Transverse colon (tissue), 4 donors: ENCODE measurements at regions not wholly inside any gene's neighbourhood (a gene's known extent, or its start where the extent isn't known, plus 50 kb on each side); places are given as distances from the start of the nearest gene placed in this dataset.

Experiments
- DNase-seq: peaks from one replicate; pipeline ENCODE4 v3.0.0-alpha.2; 2019
- H3K27ac ChIP-seq, 4 donors: fragments of 200-600 bp; sonication (generic); 2 replicates each; pipeline ENCODE4 v1.5.1; 2016 to 2018; ENCODE audit warnings: inconsistent platforms in 4 of 4
- H3K27me3 ChIP-seq: fragments of 200-600 bp; sonication (generic); 2 replicates; pipeline ENCODE4 v1.5.1; 2017; ENCODE audit warnings: inconsistent platforms
- H3K36me3 ChIP-seq, 4 donors: fragments of 200-600 bp; sonication (generic); 2 replicates each; pipeline ENCODE4 v1.5.1; 2017 to 2019; ENCODE audit warnings: inconsistent platforms in 4 of 4
- H3K4me1 ChIP-seq, 4 donors: fragments of 200-600 bp; sonication (generic); 2 replicates each; pipeline ENCODE4 v1.5.1; 2017 to 2020; ENCODE audit warnings: inconsistent platforms in 4 of 4
- H3K4me3 ChIP-seq, 4 donors: fragments of 200-600 bp; sonication (generic); 1 replicate in 1 of 4; 2 replicates in 3 of 4; pipeline versions ENCODE4 v1.5.1 to v1.6.1; 2017 to 2019; ENCODE audit warnings: inconsistent platforms in 4 of 4
- H3K9me3 ChIP-seq, 2 donors: fragments of 200-600 bp; sonication (generic); 2 replicates each; pipeline ENCODE4 v1.5.1; 2017 to 2019; ENCODE audit warnings: inconsistent platforms in 2 of 2
- EP300 ChIP-seq: sonication (generic); formaldehyde crosslinking; IDR thresholded peaks from one replicate; pipeline ENCODE4 v1.6.1; 2017; ENCODE audit warnings: antibody characterized with exemption, low read depth
- POLR2A ChIP-seq: fragments of 450-650 bp; IDR thresholded peaks from one replicate; pipeline ENCODE4 v1.6.1; 2016; ENCODE audit warnings: antibody characterized with exemption, mild to moderate bottlenecking, moderate library complexity
- POLR2AphosphoS5 ChIP-seq, 3 donors: sonication (generic); formaldehyde crosslinking; IDR thresholded peaks; one replicate each; pipeline ENCODE4 v1.6.1; 2016; ENCODE audit warnings: antibody characterized with exemption in 3 of 3
- WGBS, 2 donors: methylation state at CpG; one replicate each; pipeline ENCODE4 v1.1.5; 2018; ENCODE audit warnings: low coverage in 1 of 2; 5-methylcytosine and 5-hydroxymethylcytosine counted together
- in situ Hi-C, 4 donors: fragments of 200-750 bp; cut with MboI; loops; one replicate each; pipeline versions ENCODE4 v1.15.0 to v1.15.1; 2017; ENCODE audit warnings: low sequenced_read_pairs in 3 of 4, low pct_ligation_motif_present in 1 of 4, low pct_unique_long_range_greater_than_20kb in 1 of 4
- intact Hi-C: fragments of 100-400 bp; cut with DNase I; formaldehyde crosslinking; loops from one replicate; pipeline ENCODE4 v1.15.1; 2023; ENCODE audit warnings: low total_unique reads
- TF ChIP-seq, protein P1 (sequence below), 5 experiments: fragments of 200-600 bp in 3 of 5; fragments of 450-650 bp in 2 of 5; sonication (generic) in 3 of 5; IDR thresholded peaks; 1 replicate in 2 of 5; 2 replicates in 3 of 5; pipeline ENCODE4 v1.5.1; 2016 to 2017; ENCODE audit warnings: antibody characterized with exemption in 5 of 5, inconsistent platforms in 3 of 5, mild to moderate bottlenecking in 2 of 5, moderate library complexity in 1 of 5

DNA sequence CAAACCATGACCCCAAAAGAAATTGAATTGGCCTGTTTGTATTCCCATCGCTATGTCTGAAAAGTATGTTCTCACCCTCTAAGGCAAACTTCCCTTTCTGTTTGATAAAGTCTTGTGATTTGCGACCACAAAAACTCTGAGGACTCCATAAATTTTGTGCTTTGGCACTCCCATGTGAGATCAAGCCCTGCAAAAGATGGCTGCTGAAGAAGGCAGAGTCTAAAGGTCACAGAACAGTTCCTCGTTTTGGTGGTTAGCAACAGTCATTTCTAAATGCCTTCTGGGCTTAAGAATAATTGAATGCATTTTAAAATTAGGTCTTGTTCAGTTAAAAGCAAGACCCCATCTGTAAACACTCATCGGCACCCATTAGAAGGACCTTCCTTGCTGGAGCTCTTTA is 441.6 kb downstream of the OMA1 start:
- DNase-seq: no peak
- TF ChIP-seq, protein P1, sequence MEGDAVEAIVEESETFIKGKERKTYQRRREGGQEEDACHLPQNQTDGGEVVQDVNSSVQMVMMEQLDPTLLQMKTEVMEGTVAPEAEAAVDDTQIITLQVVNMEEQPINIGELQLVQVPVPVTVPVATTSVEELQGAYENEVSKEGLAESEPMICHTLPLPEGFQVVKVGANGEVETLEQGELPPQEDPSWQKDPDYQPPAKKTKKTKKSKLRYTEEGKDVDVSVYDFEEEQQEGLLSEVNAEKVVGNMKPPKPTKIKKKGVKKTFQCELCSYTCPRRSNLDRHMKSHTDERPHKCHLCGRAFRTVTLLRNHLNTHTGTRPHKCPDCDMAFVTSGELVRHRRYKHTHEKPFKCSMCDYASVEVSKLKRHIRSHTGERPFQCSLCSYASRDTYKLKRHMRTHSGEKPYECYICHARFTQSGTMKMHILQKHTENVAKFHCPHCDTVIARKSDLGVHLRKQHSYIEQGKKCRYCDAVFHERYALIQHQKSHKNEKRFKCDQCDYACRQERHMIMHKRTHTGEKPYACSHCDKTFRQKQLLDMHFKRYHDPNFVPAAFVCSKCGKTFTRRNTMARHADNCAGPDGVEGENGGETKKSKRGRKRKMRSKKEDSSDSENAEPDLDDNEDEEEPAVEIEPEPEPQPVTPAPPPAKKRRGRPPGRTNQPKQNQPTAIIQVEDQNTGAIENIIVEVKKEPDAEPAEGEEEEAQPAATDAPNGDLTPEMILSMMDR (IDR thresholded peaks at IDR 0.05): no peak
- TF ChIP-seq EP300: no peak
- TF ChIP-seq POLR2AphosphoS5 (IDR thresholded peaks at IDR 0.05): no peak
- TF ChIP-seq POLR2A: no peak
- Histone ChIP-seq H3K9me3 (no peaks in the 10 kb centered on the region), H3K27me3 (no peaks in the 10 kb centered on the region), H3K4me1 (no peaks in the 10 kb centered on the region), H3K27ac (no peak overlapping the region), H3K4me3 (no peak overlapping the region), H3K36me3 (no peaks in the 10 kb centered on the region)
- 24 to 47% methylated on average over 3 to 4 of the region's 4 CpGs for WGBS, 2 donors
- in situ Hi-C loops (no loop called here), intact Hi-C loops (no loop called here)

DNA sequence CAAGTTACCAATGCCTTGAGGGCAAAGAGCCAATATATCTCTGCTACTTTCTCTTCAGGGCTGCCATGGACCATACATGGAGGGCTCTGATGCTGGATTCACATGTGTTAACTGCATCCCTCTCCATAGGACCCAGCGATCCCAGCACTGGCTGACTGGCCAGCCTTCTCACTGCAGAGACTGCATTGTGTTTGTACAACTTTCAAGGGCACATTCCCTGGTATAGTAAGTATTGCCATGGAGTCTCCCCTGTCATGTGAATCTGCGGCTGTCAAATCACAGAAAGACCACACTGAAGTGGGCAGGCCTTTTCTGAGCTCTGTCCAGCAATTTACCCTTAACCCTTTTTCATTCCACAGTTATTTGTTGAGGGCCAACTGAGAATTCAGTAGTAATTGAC is 449.8 kb downstream of the OMA1 start:
- WGBS, 2 donors: 94% methylated on average over 2 of the region's 2 CpGs; no CpG with 5 or more reads in 1 of the 2 donors
- no peak for TF ChIP-seq POLR2AphosphoS5 (IDR thresholded peaks at IDR 0.05)
- TF ChIP-seq, protein P1 (IDR thresholded peaks at IDR 0.05): no peak
- no peak for TF ChIP-seq POLR2A
- no peak for TF ChIP-seq EP300
- Histone ChIP-seq H3K9me3 (no peaks in the 10 kb centered on the region), H3K4me3 (no peak overlapping the region), H3K27ac (no peak overlapping the region), H3K36me3 (no peaks in the 10 kb centered on the region), H3K27me3 (no peaks in the 10 kb centered on the region), H3K4me1 (no peaks in the 10 kb centered on the region)
- intact Hi-C loops (no loop called here), in situ Hi-C loops (no loop called here)
- DNase-seq: no peak

DNA sequence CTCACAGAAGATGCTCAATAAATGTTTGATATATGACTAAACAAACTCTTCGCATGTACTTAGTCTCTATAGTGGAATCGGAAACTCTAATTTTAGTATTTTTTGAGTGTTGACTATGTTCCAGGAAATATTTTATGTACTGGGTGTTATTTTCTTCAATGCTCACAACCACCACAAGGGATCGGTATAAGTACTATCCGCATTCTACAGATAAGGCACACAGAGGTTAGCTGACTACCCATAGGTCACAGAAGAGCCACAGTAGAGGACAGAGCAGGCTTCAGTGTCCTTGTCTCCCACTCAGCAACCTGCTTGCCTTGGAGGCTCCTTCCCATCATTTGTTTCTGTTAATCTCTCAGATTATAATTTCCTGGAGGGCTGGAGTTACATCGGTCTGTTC is 451.3 kb downstream of the OMA1 start:
- no peak for DNase-seq
- H3K9me3 ChIP-seq: no peaks in the 10 kb centered on the region
- H3K36me3 ChIP-seq: no peaks in the 10 kb centered on the region
- in situ Hi-C loops (no loop called here), intact Hi-C loops (no loop called here)
- no peak overlapping the region for H3K27ac ChIP-seq
- no peaks in the 10 kb centered on the region for H3K27me3 ChIP-seq
- H3K4me3 ChIP-seq: no peak overlapping the region
- TF ChIP-seq, protein P1 (IDR thresholded peaks at IDR 0.05): no peak
- TF ChIP-seq POLR2A: no peak
- TF ChIP-seq POLR2AphosphoS5 (IDR thresholded peaks at IDR 0.05): no peak
- TF ChIP-seq EP300: no peak
- H3K4me1 ChIP-seq: no peaks in the 10 kb centered on the region
- WGBS, 2 donors: 93 to 100% methylated on average over 5 of the region's 5 CpGs

DNA sequence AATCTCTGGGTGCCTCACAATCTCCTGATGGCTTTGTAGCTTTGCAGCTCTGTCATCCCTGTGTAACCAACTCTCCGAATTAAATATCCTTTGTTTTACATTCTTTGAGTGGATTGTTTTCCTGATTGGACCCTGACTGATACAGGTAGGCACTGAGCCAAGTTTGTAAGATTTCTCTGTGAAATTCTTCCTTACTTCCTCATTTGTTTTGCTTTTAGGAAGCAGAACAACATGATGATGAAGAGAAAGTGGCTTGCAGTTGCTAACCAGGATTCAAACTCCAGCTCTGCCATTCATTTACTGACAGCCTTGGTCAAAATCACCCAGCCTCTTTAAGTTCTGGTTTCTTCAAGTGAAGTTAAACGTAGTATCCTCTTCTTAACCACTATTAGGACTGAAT is 452.3 kb downstream of the OMA1 start:
- no peaks in the 10 kb centered on the region for H3K9me3 ChIP-seq
- no peaks in the 10 kb centered on the region for H3K4me1 ChIP-seq
- 45 to 83% methylated on average over 1 to 2 of the region's 2 CpGs for WGBS, 2 donors
- no peaks in the 10 kb centered on the region for H3K27me3 ChIP-seq
- intact Hi-C loops: no loop called here
- in situ Hi-C loops: no loop called here
- DNase-seq: no peak
- no peak overlapping the region for H3K27ac ChIP-seq
- no peak overlapping the region for H3K4me3 ChIP-seq
- TF ChIP-seq POLR2A (no peak), POLR2AphosphoS5 (IDR thresholded peaks at IDR 0.05) (no peak), EP300 (no peak)
- TF ChIP-seq, protein P1 (IDR thresholded peaks at IDR 0.05): no peak
- H3K36me3 ChIP-seq: no peaks in the 10 kb centered on the region
